Heart right ventricle (tissue), 16 donors: ENCODE measurements at regions not wholly inside any gene's neighbourhood (a gene's known extent, or its start where the extent isn't known, plus 50 kb on each side); places are given as distances from the start of the nearest gene placed in this dataset.

Source experiments
- ATAC-seq, 8 donors: fragments of 200-7000 bp; cut with Tn5 transposase; one replicate each; pipeline ENCODE4 v1.9.1; 2020; ENCODE audit warnings: mild to moderate bottlenecking in 8 of 8, moderate library complexity in 8 of 8, moderate number of reproducible peaks in 1 of 8
- DNase-seq, 2 donors: peaks; one replicate each; pipeline ENCODE4 v3.0.0-alpha.2; 2020
- H3K27ac ChIP-seq, 10 donors: fragments of 200-600 bp; sonication (generic) in 2 of 10; one replicate each; pipeline versions ENCODE4 v1.5.0 to v1.8.0; 2020 to 2022; ENCODE audit warnings: mild to moderate bottlenecking in 3 of 10
- H3K27me3 ChIP-seq, 7 donors: fragments of 200-600 bp; one replicate each; pipeline ENCODE4 v1.8.0; 2021 to 2022; ENCODE audit warnings: mild to moderate bottlenecking in 2 of 7
- H3K36me3 ChIP-seq, 9 donors: fragments of 200-600 bp; sonication (generic) in 1 of 9; one replicate each; pipeline versions ENCODE4 v1.5.0 to v1.8.0; 2020 to 2022; ENCODE audit warnings: mild to moderate bottlenecking in 2 of 9
- H3K4me1 ChIP-seq, 9 donors: fragments of 200-600 bp; sonication (generic) in 1 of 9; one replicate each; pipeline versions ENCODE4 v1.5.0 to v1.8.0; 2020 to 2022; ENCODE audit warnings: mild to moderate bottlenecking in 4 of 9
- H3K4me3 ChIP-seq, 10 donors: fragments of 200-600 bp; sonication (generic) in 2 of 10; one replicate each; pipeline versions ENCODE4 v1.5.0 to v1.8.0; 2020 to 2022; ENCODE audit warnings: mild to moderate bottlenecking in 7 of 10, moderate library complexity in 2 of 10
- H3K9me3 ChIP-seq, 11 donors: fragments of 200-600 bp in 10 of 11; sonication (generic) in 2 of 11; one replicate each; pipeline versions ENCODE4 v1.5.0 to v1.8.0; 2013 to 2022; ENCODE audit warnings: mild to moderate bottlenecking in 2 of 11, control low read depth in 1 of 11, moderate library complexity in 1 of 11
- CTCF ChIP-seq, 9 donors: fragments of 200-600 bp; sonication (generic) in 2 of 9; IDR thresholded peaks; one replicate each; pipeline versions ENCODE4 v1.5.0 to v1.8.0; 2021 to 2022; ENCODE audit warnings: antibody characterized with exemption in 9 of 9, mild to moderate bottlenecking in 5 of 9, moderate library complexity in 1 of 9
- WGBS, 2 donors: extraction: QIAGEN DNeasy Blood & Tissue Kit; methylation state at CpG; one replicate each; pipeline ENCODE4 v1.1.7; 2013; ENCODE audit warnings: inconsistent platforms in 1 of 2; 5-methylcytosine and 5-hydroxymethylcytosine counted together
- intact Hi-C, 10 donors: fragments of 100-400 bp; cut with DNase I; formaldehyde crosslinking; loops; one replicate each; pipeline versions ENCODE4 v1.11.1 to v1.14.2; 2022
- donor health status: Arrhythmogenic right ventricular cardiomyopathy.
- donor health status: ischemic (EF 13 %, LVEDD 7.1; RV severe dilation, severe dysfunction).
- donor health status: healthy with polysubstance abuse.
- donor health status: DM: no; HTN: yes; CAD: no.
- donor health status: DM: no; HTN: no; CAD: no.
- donor health status: ischemic (EF 25% LVEDD 6.9; RV normal size, moderate dysfunction).
- donor health status: ischemic (EF 25% LVEDD 5.7; RV mildly dilated, moderate dysfunction).
- donor health status: healthy.
- donor health status: DM: yes; HTN: yes; CAD: no.
- donor health status: Ischemic cardiomyopathy.
- donor health status: ischemic (EF 35%, LVEDD 5.7; RV mildly dilated, moderate dysfunction).
- donor health status: nonischemic (EF 11% LVEDD 7.7; RV severe dilation, severe dysfunction).
- donor health status: DM: yes; HTN: yes; CAD: no.
- donor health status: PGD.
- donor health status: ischemic (EF 29% LVEDD 5.4; RV normal size, mild dysfunction).
- donor health status: nonischemic (EF 23%, LVEDD 6.1; RV moderate dilation, normal function).

DNA sequence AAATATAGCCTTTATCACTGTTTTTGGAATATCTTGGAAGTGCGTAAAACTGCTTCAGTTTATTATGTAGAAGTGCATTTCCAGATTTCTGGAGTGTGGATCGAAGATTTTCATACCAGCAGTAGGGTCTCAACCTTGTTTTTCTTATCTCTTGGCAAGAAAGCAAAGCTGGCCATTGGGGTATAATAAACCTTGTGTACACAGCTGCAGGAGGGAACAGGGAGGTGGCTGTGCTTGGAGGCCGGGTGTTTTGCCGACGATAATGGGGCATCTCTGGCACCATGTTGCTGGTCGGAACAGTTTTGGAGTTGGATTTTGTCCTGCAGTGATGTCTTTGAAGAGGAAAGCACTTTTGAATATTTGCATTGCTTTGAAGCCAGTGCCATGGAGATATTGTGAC, 308.8 kb upstream of the DMRT1 start:
- Histone ChIP-seq H3K27me3 (no peaks in the 10 kb centered on the region), H3K36me3 (no peaks in the 10 kb centered on the region), H3K4me3 (no peak overlapping the region), H3K27ac (peak overlapping the region in 3 of 10 donors; percentile 1 to 50 (median 24)), H3K4me1 (peaks cover 4 to 79% (median 51%) of the 10 kb centered on the region in 9 donors), H3K9me3 (no peaks in the 10 kb centered on the region)
- DNase-seq (no peak), ATAC-seq (peak in 3 of 8 donors; percentile 16 to 57 (median 20))
- intact Hi-C loops = loop anchor here in 3 of 10 donors (5.0 to 10.0 kb wide), 3 partner anchors 60 to 68 kb away; no protein-coding TSS in a partner anchor
- no peak for TF ChIP-seq CTCF (IDR thresholded peaks at IDR 0.05)
- 22 to 41% methylated on average over 6 of the region's 6 CpGs for WGBS, 2 donors

DNA sequence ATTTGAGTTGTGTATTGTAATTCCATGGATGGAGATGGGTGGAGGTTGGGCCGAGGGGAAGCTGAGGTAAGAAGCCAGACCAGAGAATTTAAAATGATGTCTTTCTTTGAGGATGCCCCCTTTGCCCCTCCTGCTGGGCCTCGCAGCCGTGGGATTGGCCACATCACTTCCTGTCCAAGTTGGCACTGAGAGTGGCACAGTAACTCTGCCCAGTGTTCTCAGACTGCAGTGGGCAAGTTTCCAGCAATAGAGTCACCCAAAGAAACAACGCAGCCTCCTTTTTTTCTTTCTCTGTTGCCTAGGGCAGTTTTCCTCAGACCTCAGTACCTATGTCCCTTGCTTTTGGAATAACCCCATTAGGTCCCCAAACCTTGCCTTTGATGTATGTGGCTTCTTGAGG, 306.6 kb upstream of the DMRT1 start:
- intact Hi-C loops = loop anchor here in 4 of 10 donors (5.0 to 10.0 kb wide), 4 partner anchors 57 to 70 kb away; no protein-coding TSS in a partner anchor
- peak; percentile 48 to 88 (median 77) for ATAC-seq
- no peak for TF ChIP-seq CTCF (IDR thresholded peaks at IDR 0.05)
- WGBS, 2 donors = 24 to 36% methylated on average over 4 of the region's 4 CpGs
- Histone ChIP-seq H3K4me3 (no peak overlapping the region), H3K36me3 (peaks cover 0 to 8% (median 0%) of the 10 kb centered on the region in 9 donors), H3K27ac (peak overlapping the region in 9 of 10 donors; percentile 21 to 74 (median 42)), H3K9me3 (peaks cover 0 to 6% (median 0%) of the 10 kb centered on the region in 11 donors), H3K4me1 (peaks cover 4 to 81% (median 47%) of the 10 kb centered on the region in 9 donors), H3K27me3 (no peaks in the 10 kb centered on the region)
- DNase-seq = peak; percentile 26 to 67

DNA sequence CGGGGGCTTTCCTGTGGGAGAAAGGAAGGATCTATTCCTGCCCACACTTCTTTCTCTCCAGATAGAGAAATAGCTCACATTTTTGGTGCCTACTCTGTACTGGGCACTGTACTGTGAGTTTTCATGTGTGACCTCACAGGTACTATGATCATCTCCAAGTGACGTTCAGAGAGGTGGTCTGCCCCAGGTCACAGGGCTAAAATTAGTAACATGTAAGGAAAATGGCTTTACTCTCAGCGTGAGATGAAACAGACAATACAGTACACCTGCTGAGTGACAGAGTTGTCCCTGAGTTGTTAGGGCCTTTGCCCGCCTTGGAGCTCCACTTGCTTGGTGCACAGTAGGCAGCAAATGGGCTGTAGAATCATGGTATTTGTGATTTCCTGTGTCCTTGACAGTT, 306.1 kb upstream of the DMRT1 start:
- ATAC-seq (peak in 5 of 8 donors; percentile 22 to 63 (median 38)), DNase-seq (no peak)
- Histone ChIP-seq H3K4me3 (no peak overlapping the region), H3K36me3 (peaks cover 0 to 13% (median 0%) of the 10 kb centered on the region in 9 donors), H3K27ac (peak overlapping the region in 9 of 10 donors; percentile 21 to 74 (median 42)), H3K9me3 (peaks cover 0 to 8% (median 0%) of the 10 kb centered on the region in 11 donors), H3K4me1 (peaks cover 4 to 76% (median 42%) of the 10 kb centered on the region in 9 donors), H3K27me3 (no peaks in the 10 kb centered on the region)
- intact Hi-C loops = loop anchor here in 3 of 10 donors (5.0 to 10.0 kb wide), 3 partner anchors 59 to 71 kb away; no protein-coding TSS in a partner anchor
- TF ChIP-seq CTCF (IDR thresholded peaks at IDR 0.05) = no peak
- WGBS, 2 donors = 52 to 61% methylated on average over 4 of the region's 4 CpGs

GRCh38 chr9:536597-537511, 304.6 kb upstream of the DMRT1 start:
- H3K9me3 ChIP-seq = peaks cover 0 to 8% (median 0%) of the 10 kb centered on the region in 11 donors
- WGBS, 2 donors = 65 to 68% methylated on average over 11 of the region's 11 CpGs
- peaks cover 0 to 14% (median 0%) of the 10 kb centered on the region in 9 donors for H3K36me3 ChIP-seq
- ATAC-seq = peak in 1 of 8 donors; percentile 38
- peaks cover 4 to 62% (median 42%) of the 10 kb centered on the region in 9 donors for H3K4me1 ChIP-seq
- H3K27ac ChIP-seq = peak overlapping the region in 5 of 10 donors; percentile 4 to 64 (median 32)
- intact Hi-C loops = loop anchor here in 3 of 10 donors (5.0 to 10.0 kb wide), 3 partner anchors 58 to 72 kb away; no protein-coding TSS in a partner anchor
- TF ChIP-seq CTCF (IDR thresholded peaks at IDR 0.05) = no peak
- no peak for DNase-seq
- peak overlapping the region in 1 of 10 donors; percentile 2 for H3K4me3 ChIP-seq
- H3K27me3 ChIP-seq = no peaks in the 10 kb centered on the region
